ENCODE measurements at regions not wholly inside any gene's neighbourhood (a gene's known extent, or its start where the extent isn't known, plus 50 kb on each side); places are given as distances from the start of the nearest gene placed in this dataset.

GRCh38 chr11:70490723-70491558 is 92.6 kb downstream of the CTTN start:
- Mint-ChIP-seq H3K27me3 (ENCODE audit: low read depth) (no peaks in the 10 kb centered on the region), H3K4me1 (no peaks in the 10 kb centered on the region), H3K27ac (no peak overlapping the region), H3K4me3 (no peak overlapping the region), H3K36me3 (ENCODE audit: low read depth) (peaks cover 6% of the 10 kb centered on the region), H3K9me3 (peaks cover 5% of the 10 kb centered on the region)
- TF ChIP-seq CTCF (IDR thresholded peaks at IDR 0.05; ENCODE audit: unreplicated experiment in 3 of 3), result no peak

DNA sequence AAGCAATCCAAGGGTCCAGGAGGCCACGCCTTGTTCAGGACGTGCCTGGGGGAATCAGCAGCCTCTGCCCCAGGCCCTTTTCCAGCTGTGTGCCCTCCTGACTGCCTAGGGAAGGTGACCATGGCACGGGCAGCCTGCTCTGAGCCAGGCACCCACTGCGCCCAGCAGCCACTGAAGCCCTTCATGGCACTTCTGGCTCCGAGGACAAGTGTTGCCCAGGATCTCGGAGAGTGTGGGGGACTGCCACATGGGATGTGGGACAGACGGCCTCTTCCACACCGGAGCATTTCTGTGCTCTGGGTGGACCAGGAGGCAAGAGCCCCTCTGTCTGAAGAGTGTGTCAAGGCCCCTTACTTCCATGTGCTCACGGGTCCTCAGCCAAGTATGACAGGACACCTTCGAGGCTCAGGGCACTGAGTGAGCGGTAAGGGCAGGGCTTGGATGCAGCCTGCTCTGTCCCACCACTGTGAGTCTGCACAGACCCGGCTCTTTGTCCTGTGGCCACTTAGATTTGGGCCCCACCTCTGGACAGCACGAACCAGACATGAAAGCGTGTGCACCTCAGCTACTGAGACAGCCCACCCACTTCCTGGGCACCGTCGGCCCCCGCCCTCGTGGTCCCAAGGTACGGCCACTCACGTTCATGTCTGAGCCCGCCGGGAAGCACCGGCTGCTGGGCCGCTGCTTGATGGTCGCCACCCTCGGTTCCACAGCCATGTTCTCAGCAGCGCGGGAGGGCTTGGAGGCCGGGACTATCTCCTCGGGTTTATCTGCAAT is 93.6 kb downstream of the CTTN start:
- Mint-ChIP-seq H3K9me3 (peaks cover 5% of the 10 kb centered on the region), H3K27ac (no peak overlapping the region), H3K4me3 (no peak overlapping the region), H3K4me1 (no peaks in the 10 kb centered on the region), H3K36me3 (ENCODE audit: low read depth) (peaks cover 6% of the 10 kb centered on the region), H3K27me3 (ENCODE audit: low read depth) (peaks cover 3% of the 10 kb centered on the region)
- TF ChIP-seq CTCF (IDR thresholded peaks at IDR 0.05; ENCODE audit: unreplicated experiment in 3 of 3), result no peak

- Mint-ChIP-seq H3K4me1 (no peaks in the 10 kb centered on the region), H3K27ac (no peak overlapping the region), H3K4me3 (no peak overlapping the region), H3K27me3 (ENCODE audit: low read depth) (peaks cover 8% of the 10 kb centered on the region), H3K36me3 (ENCODE audit: low read depth) (peaks cover 6% of the 10 kb centered on the region), H3K9me3 (peaks cover 3% of the 10 kb centered on the region)
- TF ChIP-seq CTCF (IDR thresholded peaks at IDR 0.05; ENCODE audit: unreplicated experiment in 3 of 3), result no peak
Measured at GRCh38 chr11:70493089-70493474, 94.8 kb downstream of the CTTN start.

GRCh38 chr11:70493891-70494290 is 95.6 kb downstream of the CTTN start:
- Mint-ChIP-seq H3K27ac (no peak overlapping the region), H3K4me3 (no peak overlapping the region), H3K9me3 (peaks cover 3% of the 10 kb centered on the region), H3K36me3 (ENCODE audit: low read depth) (peaks cover 6% of the 10 kb centered on the region), H3K4me1 (no peaks in the 10 kb centered on the region), H3K27me3 (ENCODE audit: low read depth) (peaks cover 8% of the 10 kb centered on the region)
- no peak for TF ChIP-seq CTCF (IDR thresholded peaks at IDR 0.05; ENCODE audit: unreplicated experiment in 3 of 3)

DNA sequence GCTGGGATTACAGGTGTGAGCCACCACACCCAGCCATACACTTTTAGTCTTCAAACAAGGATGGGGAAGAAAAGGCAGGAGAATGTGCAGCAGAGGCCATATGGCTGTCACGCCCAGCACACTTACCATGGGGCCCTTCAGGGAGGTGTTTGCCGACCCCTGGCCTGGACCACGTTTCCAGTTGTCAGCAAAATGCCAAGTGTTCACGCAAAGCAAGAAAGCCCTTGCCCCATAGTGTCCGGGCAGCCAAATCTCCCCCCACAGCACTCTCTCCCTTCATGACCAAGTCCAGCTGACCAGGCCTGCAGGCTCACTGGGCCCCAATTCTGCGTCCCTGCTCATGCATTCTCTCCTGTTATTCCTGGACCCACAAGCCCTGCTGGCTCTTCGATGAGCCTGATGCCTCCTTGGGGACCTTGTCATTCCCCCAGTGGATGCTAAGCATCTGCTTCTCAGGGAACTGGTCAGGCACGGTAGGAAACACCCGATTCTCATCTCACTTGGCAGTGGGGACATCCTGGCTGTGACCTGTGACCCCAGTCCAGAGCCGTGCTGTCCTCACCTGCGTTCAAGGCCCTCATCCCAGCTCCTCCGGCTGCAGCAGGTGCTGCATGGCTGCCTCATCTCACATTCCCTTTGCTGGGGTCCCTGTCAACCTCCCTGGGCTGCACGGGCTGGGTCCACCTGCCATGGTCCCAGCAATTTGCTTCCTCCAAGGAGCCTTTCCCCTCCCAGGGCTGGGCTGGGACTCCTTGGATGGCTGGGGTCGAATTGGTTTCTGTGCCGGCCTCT is 96.4 kb downstream of the CTTN start:
- no peak overlapping the region for H3K4me3 Mint-ChIP-seq
- no peaks in the 10 kb centered on the region for H3K4me1 Mint-ChIP-seq
- H3K27me3 Mint-ChIP-seq (ENCODE audit: low read depth), result peaks cover 8% of the 10 kb centered on the region
- H3K27ac Mint-ChIP-seq, result no peak overlapping the region
- H3K9me3 Mint-ChIP-seq, result peaks cover 3% of the 10 kb centered on the region
- peaks cover 3% of the 10 kb centered on the region for H3K36me3 Mint-ChIP-seq (ENCODE audit: low read depth)
- no peak for TF ChIP-seq CTCF (IDR thresholded peaks at IDR 0.05; ENCODE audit: unreplicated experiment in 3 of 3)

Measured in nephron (organoid).